Liver (tissue), 7 donors: ENCODE measurements at regions not wholly inside any gene's neighbourhood (a gene's known extent, or its start where the extent isn't known, plus 50 kb on each side); places are given as distances from the start of the nearest gene placed in this dataset. TPM values are rescaled to one million over a fixed set of nuclear protein-coding genes. Genes with fewer than 3 reads are reported as not detected.
"Not testable (repeated sequence)": the region's sequence is repeated elsewhere in the genome, so short reads cannot be mapped to it uniquely, and the experiment has no call there.

Source experiments
- DNase-seq: peaks from one replicate; pipeline ENCODE4 v3.0.0-alpha.2; 2017; ENCODE audit warnings: low spot score
- H3K27ac ChIP-seq, 2 donors: one replicate each; pipeline ENCODE4 v1.7.0; 2013; ENCODE audit warnings: inconsistent platforms in 2 of 2, low read length in 2 of 2, control low read depth in 1 of 2, low read depth in 1 of 2, mild to moderate bottlenecking in 1 of 2
- H3K27me3 ChIP-seq, 4 donors: one replicate each; pipeline versions ENCODE4 v1.6.1 to v1.7.0; 2013; ENCODE audit warnings: low read length in 3 of 4, inconsistent platforms in 1 of 4, mild to moderate bottlenecking in 1 of 4, moderate library complexity in 1 of 4; ENCODE audit not compliant: control insufficient read depth in 4 of 4, insufficient read depth in 4 of 4
- H3K36me3 ChIP-seq, 4 donors: one replicate each; pipeline versions ENCODE4 v1.6.1 to v1.7.0; 2013; ENCODE audit warnings: low read length in 3 of 4, mild to moderate bottlenecking in 3 of 4, low read depth in 1 of 4, moderate library complexity in 1 of 4; ENCODE audit not compliant: control insufficient read depth in 4 of 4, insufficient read depth in 3 of 4
- H3K4me1 ChIP-seq, 4 donors: one replicate each; pipeline versions ENCODE4 v1.6.1 to v1.7.0; 2013; ENCODE audit warnings: low read length in 3 of 4, mild to moderate bottlenecking in 3 of 4, moderate library complexity in 1 of 4; ENCODE audit not compliant: control insufficient read depth in 4 of 4, insufficient read depth in 4 of 4
- H3K4me3 ChIP-seq, 3 donors: one replicate each; pipeline versions ENCODE4 v1.6.1 to v1.7.0; 2013; ENCODE audit warnings: low read length in 3 of 3, control low read depth in 1 of 3, low read depth in 1 of 3, mild to moderate bottlenecking in 1 of 3
- H3K9ac ChIP-seq, 2 donors: one replicate each; pipeline ENCODE4 v1.7.0; 2013; ENCODE audit warnings: low read length in 2 of 2, mild to moderate bottlenecking in 2 of 2, moderate library complexity in 2 of 2, control low read depth in 1 of 2, low read depth in 1 of 2
- H3K9me3 ChIP-seq, 4 donors: one replicate each; pipeline versions ENCODE4 v1.6.1 to v1.7.0; 2013; ENCODE audit warnings: low read length in 3 of 4; ENCODE audit not compliant: control insufficient read depth in 4 of 4
- WGBS: extraction: QIAGEN DNeasy Blood & Tissue Kit; methylation state at CpG from one replicate; pipeline ENCODE4 v1.1.7; 2013; 5-methylcytosine and 5-hydroxymethylcytosine counted together
- small RNA-seq: library from RNA; depleted of rRNA; stranded (forward); fragments of <200 nt; gene quantifications from one replicate; pipeline ENCODE3, GENCODE V24; 2014
- donor health status: healthy.
- donor health status: healthy.
- donor health status: healthy.

DNA sequence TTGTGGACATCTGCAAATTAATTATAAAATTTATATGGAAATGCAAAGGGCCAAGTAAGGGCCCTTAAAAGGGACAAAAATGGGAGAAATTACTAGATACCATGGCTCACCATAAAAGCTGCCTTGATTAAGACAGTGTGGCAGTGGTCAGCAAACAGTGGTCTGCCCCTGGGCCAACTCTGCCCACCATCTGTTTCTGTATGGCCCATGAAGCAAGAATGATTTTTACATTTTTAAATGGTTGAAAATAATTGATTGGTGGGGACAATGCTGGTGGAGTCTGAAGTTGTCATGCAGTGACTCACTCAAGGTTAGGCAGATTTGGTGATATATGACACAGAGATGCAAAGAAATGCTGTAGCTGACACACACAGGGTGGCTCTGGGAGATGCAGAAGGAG, 295.6 kb downstream of the RTP5 start:
- DNase-seq, H3K27me3 ChIP-seq, H3K9me3 ChIP-seq, H3K4me3 ChIP-seq, H3K4me1 ChIP-seq, H3K27ac ChIP-seq, H3K9ac ChIP-seq, H3K36me3 ChIP-seq: not testable (repeated sequence)

DNA sequence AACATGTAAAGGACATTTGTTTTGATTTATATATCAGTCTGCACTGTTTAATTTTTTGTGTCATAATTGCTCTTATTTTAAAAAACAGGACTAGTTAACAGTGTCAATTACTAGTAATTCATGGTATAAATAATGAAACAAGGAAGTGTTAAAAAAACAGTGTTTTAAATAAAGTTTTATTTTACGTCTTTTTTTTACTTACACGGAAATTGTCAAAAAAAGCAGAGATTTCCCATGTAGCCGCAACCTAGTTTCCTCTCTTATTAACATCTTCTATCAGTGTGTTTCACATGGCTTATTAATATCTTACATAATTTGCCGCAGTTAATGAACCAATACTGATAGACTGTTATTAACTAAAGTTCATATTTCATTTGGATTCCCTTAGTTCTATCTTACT, 301.8 kb downstream of the RTP5 start:
- WGBS = no CpG with 5 or more reads among the region's 4 CpGs
- not testable (repeated sequence) for H3K27me3 ChIP-seq, H3K9ac ChIP-seq, H3K36me3 ChIP-seq, H3K27ac ChIP-seq, DNase-seq, H3K4me3 ChIP-seq, H3K4me1 ChIP-seq, H3K9me3 ChIP-seq

Small RNAs in the stretch of these regions (small RNA-seq; reads per million reads assigned to genes)
- gene CICP10 (not detected), gene SEPT14P2 (not detected)
